ENCODE measurements at regions not wholly inside any gene's neighbourhood (a gene's known extent, or its start where the extent isn't known, plus 50 kb on each side); places are given as distances from the start of the nearest gene placed in this dataset.
A peak's percentile ranks its signal among the peaks of the same experiment; 100 is the strongest.

DNA sequence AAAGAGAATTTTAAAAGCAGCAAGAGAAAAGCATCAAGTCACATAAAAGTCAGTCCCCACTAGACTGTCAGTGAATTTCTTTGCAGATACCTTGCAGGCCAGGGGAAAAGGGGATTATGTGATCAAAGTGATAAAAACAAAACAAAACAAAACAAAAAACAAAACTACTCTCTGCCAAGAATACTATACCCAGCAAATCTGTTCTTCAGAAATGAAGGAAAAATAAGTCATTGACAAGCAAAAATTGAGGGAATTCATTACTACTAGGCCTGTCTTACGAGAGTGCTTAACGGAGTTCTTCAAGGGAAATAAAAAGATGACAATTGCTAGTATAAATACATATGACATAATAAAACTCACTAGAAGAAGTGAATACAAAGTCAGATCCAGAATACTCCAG, 245.5 kb upstream of the CHST9 start:
- no peak for TF ChIP-seq EZH2 (IDR thresholded peaks at IDR 0.05; ENCODE audit: insufficient read depth, low read length)
- TF ChIP-seq, protein P1, sequence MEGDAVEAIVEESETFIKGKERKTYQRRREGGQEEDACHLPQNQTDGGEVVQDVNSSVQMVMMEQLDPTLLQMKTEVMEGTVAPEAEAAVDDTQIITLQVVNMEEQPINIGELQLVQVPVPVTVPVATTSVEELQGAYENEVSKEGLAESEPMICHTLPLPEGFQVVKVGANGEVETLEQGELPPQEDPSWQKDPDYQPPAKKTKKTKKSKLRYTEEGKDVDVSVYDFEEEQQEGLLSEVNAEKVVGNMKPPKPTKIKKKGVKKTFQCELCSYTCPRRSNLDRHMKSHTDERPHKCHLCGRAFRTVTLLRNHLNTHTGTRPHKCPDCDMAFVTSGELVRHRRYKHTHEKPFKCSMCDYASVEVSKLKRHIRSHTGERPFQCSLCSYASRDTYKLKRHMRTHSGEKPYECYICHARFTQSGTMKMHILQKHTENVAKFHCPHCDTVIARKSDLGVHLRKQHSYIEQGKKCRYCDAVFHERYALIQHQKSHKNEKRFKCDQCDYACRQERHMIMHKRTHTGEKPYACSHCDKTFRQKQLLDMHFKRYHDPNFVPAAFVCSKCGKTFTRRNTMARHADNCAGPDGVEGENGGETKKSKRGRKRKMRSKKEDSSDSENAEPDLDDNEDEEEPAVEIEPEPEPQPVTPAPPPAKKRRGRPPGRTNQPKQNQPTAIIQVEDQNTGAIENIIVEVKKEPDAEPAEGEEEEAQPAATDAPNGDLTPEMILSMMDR (IDR thresholded peaks at IDR 0.05; ENCODE audit: insufficient read depth, low read depth, low read length), result no peak
- Mint-ChIP-seq H3K9me3 (ENCODE audit: unreplicated experiment) (no peaks in the 10 kb centered on the region), H3K27me3 (ENCODE audit: low read depth, unreplicated experiment) (no peaks in the 10 kb centered on the region), H3K36me3 (ENCODE audit: low read depth, unreplicated experiment) (peaks cover 2% of the 10 kb centered on the region), H3K4me1 (ENCODE audit: low read depth, unreplicated experiment) (no peaks in the 10 kb centered on the region), H3K4me3 (ENCODE audit: unreplicated experiment) (no peak overlapping the region), H3K27ac (ENCODE audit: unreplicated experiment) (no peak overlapping the region)
- Histone ChIP-seq H3K9me3 (ENCODE audit: insufficient read depth, low read depth, low read length) (no peaks in the 10 kb centered on the region), H3K9ac (ENCODE audit: low read length) (no peak overlapping the region), H2AFZ (ENCODE audit: low read depth, low read length) (no peak overlapping the region), H3K79me2 (ENCODE audit: insufficient read depth, low read length) (no peaks in the 10 kb centered on the region), H3K4me1 (ENCODE audit: insufficient read depth, low read length) (no peaks in the 10 kb centered on the region), H3K4me3 (ENCODE audit: insufficient read depth, low read depth, low read length) (no peak overlapping the region), H3K36me3 (ENCODE audit: insufficient read depth, low read length) (no peaks in the 10 kb centered on the region), H3K4me2 (ENCODE audit: low read length) (no peak overlapping the region), H4K20me1 (ENCODE audit: insufficient read depth, low read length) (no peaks in the 10 kb centered on the region), H3K27me3 (ENCODE audit: insufficient read depth, low read length) (no peaks in the 10 kb centered on the region), H3K27ac (ENCODE audit: low read depth, low read length) (no peak overlapping the region)
- FAIRE-seq (no peak), DNase-seq (ENCODE audit: low read depth) (no peak)

DNA sequence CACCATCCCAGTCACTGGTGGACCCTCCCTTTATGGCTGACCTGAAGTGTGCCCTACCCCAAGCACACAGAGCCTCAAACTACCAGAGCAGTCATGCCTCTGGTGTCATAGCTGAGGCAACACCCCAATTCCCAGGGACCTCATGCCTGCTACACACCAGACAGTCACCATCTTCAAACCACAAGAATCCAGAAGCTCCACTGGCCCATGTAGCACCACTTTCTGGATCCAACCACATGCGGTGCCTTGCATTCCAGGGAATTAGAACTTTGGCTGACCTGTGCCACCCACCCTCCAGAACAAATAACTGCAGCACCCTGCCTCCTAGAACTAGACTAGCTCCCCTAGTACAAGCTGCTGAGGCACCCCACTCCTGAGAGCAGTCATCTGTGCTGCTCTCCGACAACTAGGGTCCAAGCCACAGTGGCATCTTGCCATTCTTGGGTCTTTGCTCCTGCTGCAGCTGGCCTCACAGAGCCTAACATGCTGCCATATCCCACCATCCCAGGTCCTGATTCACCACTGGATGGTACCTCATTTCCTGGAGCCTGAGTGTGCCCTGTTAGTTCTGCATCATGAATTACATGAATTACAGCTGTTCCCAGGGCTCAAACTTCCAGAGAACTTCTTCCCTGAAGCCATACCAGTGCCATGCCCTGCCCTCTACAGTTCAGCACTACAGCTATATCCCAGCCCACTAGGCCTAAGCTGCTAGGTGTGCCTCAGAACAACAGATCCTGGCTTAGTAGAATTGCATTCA, 243.8 kb upstream of the CHST9 start:
- Histone ChIP-seq H3K4me1 (ENCODE audit: insufficient read depth, low read length) (no peaks in the 10 kb centered on the region), H2AFZ (ENCODE audit: low read depth, low read length) (no peak overlapping the region), H3K9ac (ENCODE audit: low read length) (no peak overlapping the region), H4K20me1 (ENCODE audit: insufficient read depth, low read length) (no peaks in the 10 kb centered on the region), H3K79me2 (ENCODE audit: insufficient read depth, low read length) (no peaks in the 10 kb centered on the region), H3K4me2 (ENCODE audit: low read length) (no peak overlapping the region), H3K4me3 (ENCODE audit: insufficient read depth, low read depth, low read length) (no peak overlapping the region), H3K36me3 (ENCODE audit: insufficient read depth, low read length) (no peaks in the 10 kb centered on the region), H3K9me3 (ENCODE audit: insufficient read depth, low read depth, low read length) (no peaks in the 10 kb centered on the region), H3K27ac (ENCODE audit: low read depth, low read length) (no peak overlapping the region), H3K27me3 (ENCODE audit: insufficient read depth, low read length) (no peaks in the 10 kb centered on the region)
- peaks cover 2% of the 10 kb centered on the region for H3K36me3 Mint-ChIP-seq (ENCODE audit: low read depth, unreplicated experiment)
- no peak overlapping the region for H3K27ac Mint-ChIP-seq (ENCODE audit: unreplicated experiment)
- H3K4me3 Mint-ChIP-seq (ENCODE audit: unreplicated experiment), result no peak overlapping the region
- H3K4me1 Mint-ChIP-seq (ENCODE audit: low read depth, unreplicated experiment), result no peaks in the 10 kb centered on the region
- TF ChIP-seq, protein P1 (IDR thresholded peaks at IDR 0.05; ENCODE audit: insufficient read depth, low read depth, low read length), result no peak
- TF ChIP-seq EZH2 (IDR thresholded peaks at IDR 0.05; ENCODE audit: insufficient read depth, low read length), result no peak
- no peaks in the 10 kb centered on the region for H3K27me3 Mint-ChIP-seq (ENCODE audit: low read depth, unreplicated experiment)
- FAIRE-seq (no peak), DNase-seq (ENCODE audit: low read depth) (peak; percentile 5)
- no peaks in the 10 kb centered on the region for H3K9me3 Mint-ChIP-seq (ENCODE audit: unreplicated experiment)

DNA sequence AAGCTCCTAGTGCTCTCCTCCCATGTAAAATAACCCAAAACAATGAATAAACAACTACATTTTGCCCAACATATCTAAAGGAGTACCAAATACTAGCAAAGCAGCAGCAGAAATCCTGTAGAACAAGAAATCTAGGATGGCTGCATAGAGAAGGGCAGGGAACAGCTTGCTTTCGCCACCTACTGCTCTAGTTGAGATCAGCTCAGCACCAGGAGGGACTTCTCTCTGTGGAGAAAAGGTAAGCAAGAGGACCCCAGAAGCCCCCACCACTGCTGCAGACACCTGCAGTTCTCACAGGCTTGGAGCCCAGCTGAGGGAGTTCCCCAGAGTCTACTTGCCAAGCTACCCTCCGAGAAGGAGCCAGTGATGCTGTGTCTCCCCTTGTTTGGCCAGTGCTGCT, 243.0 kb upstream of the CHST9 start:
- DNase-seq (ENCODE audit: low read depth) (no peak), FAIRE-seq (no peak)
- Histone ChIP-seq H4K20me1 (ENCODE audit: insufficient read depth, low read length) (no peaks in the 10 kb centered on the region), H3K4me2 (ENCODE audit: low read length) (no peak overlapping the region), H3K4me3 (ENCODE audit: insufficient read depth, low read depth, low read length) (no peak overlapping the region), H3K27ac (ENCODE audit: low read depth, low read length) (no peak overlapping the region), H3K79me2 (ENCODE audit: insufficient read depth, low read length) (no peaks in the 10 kb centered on the region), H3K9ac (ENCODE audit: low read length) (no peak overlapping the region), H3K36me3 (ENCODE audit: insufficient read depth, low read length) (no peaks in the 10 kb centered on the region), H3K27me3 (ENCODE audit: insufficient read depth, low read length) (no peaks in the 10 kb centered on the region), H2AFZ (ENCODE audit: low read depth, low read length) (no peak overlapping the region), H3K9me3 (ENCODE audit: insufficient read depth, low read depth, low read length) (no peaks in the 10 kb centered on the region), H3K4me1 (ENCODE audit: insufficient read depth, low read length) (no peaks in the 10 kb centered on the region)
- peaks cover 2% of the 10 kb centered on the region for H3K36me3 Mint-ChIP-seq (ENCODE audit: low read depth, unreplicated experiment)
- H3K4me1 Mint-ChIP-seq (ENCODE audit: low read depth, unreplicated experiment), result no peaks in the 10 kb centered on the region
- H3K27me3 Mint-ChIP-seq (ENCODE audit: low read depth, unreplicated experiment), result no peaks in the 10 kb centered on the region
- H3K27ac Mint-ChIP-seq (ENCODE audit: unreplicated experiment), result no peak overlapping the region
- TF ChIP-seq, protein P1 (IDR thresholded peaks at IDR 0.05; ENCODE audit: insufficient read depth, low read depth, low read length), result no peak
- no peak for TF ChIP-seq EZH2 (IDR thresholded peaks at IDR 0.05; ENCODE audit: insufficient read depth, low read length)
- no peak overlapping the region for H3K4me3 Mint-ChIP-seq (ENCODE audit: unreplicated experiment)
- no peaks in the 10 kb centered on the region for H3K9me3 Mint-ChIP-seq (ENCODE audit: unreplicated experiment)

All from astrocyte (in vitro differentiated cells and primary cell).